GM18951 (cell line): ENCODE measurements at regions not wholly inside any gene's neighbourhood (a gene's known extent, or its start where the extent isn't known, plus 50 kb on each side); places are given as distances from the start of the nearest gene placed in this dataset.

Source experiments
- POLR2A ChIP-seq: IDR thresholded peaks from 4 replicates; pipeline ENCODE4 v1.6.1; 2011; ENCODE audit warnings: mild to moderate bottlenecking; ENCODE audit not compliant: insufficient read length, insufficient read depth; ENCODE audit errors: extremely low read depth
- in situ Hi-C: fragments of 300-500 bp; cut with MboI; formaldehyde crosslinking; loops from one replicate; pipeline ENCODE4 v1.12.0; 2022; ENCODE audit warnings: low sequenced_read_pairs, mixed read lengths, inconsistent platforms; ENCODE audit not compliant: unreplicated experiment

GRCh38 chr22:22779213-22779612 is 108.4 kb upstream of the IGLL5 start:
- in situ Hi-C loops = no loop called here
- no peak for TF ChIP-seq POLR2A

GRCh38 chr22:22783575-22783974 is 104.0 kb upstream of the IGLL5 start:
- TF ChIP-seq POLR2A = no peak
- in situ Hi-C loops = no loop called here

GRCh38 chr22:22784249-22785039 is 103.2 kb upstream of the IGLL5 start:
- no peak for TF ChIP-seq POLR2A

GRCh38 chr22:22785316-22786065 is 102.1 kb upstream of the IGLL5 start:
- in situ Hi-C loops = no loop called here
- no peak for TF ChIP-seq POLR2A

More at GRCh38 chr22:22784249-22785039, 103.2 kb upstream of the IGLL5 start:
- in situ Hi-C loops = no loop called here

- in situ Hi-C loops = no loop called here
- no peak for TF ChIP-seq POLR2A
Observed at GRCh38 chr22:22786301-22787115, 101.1 kb upstream of the IGLL5 start.

GRCh38 chr22:22787151-22787550 is 100.5 kb upstream of the IGLL5 start:
- in situ Hi-C loops = no loop called here
- no peak for TF ChIP-seq POLR2A

- TF ChIP-seq POLR2A = no peak
- in situ Hi-C loops = no loop called here
Observed at GRCh38 chr22:22787786-22788459, 99.7 kb upstream of the IGLL5 start.

GRCh38 chr22:22788460-22789037 is 99.1 kb upstream of the IGLL5 start:
- in situ Hi-C loops = no loop called here
- no peak for TF ChIP-seq POLR2A

GRCh38 chr22:22789233-22789921 is 98.2 kb upstream of the IGLL5 start:
- no peak for TF ChIP-seq POLR2A
- in situ Hi-C loops = no loop called here

- no peak for TF ChIP-seq POLR2A
Observed at GRCh38 chr22:22789922-22790845, 97.4 kb upstream of the IGLL5 start.

More at GRCh38 chr22:22789922-22790845, 97.4 kb upstream of the IGLL5 start:
- in situ Hi-C loops = no loop called here
